DMS 273 (cell line): ENCODE measurements at regions not wholly inside any gene's neighbourhood (a gene's known extent, or its start where the extent isn't known, plus 50 kb on each side); places are given as distances from the start of the nearest gene placed in this dataset.
"Not testable (repeated sequence)": the region's sequence is repeated elsewhere in the genome, so short reads cannot be mapped to it uniquely, and the experiment has no call there.

Experiments
- DNase-seq: peaks from one replicate; lab custom pipeline; 2025; ENCODE audit not compliant: unreplicated experiment; lab: John Stamatoyannopoulos, UW

DNA sequence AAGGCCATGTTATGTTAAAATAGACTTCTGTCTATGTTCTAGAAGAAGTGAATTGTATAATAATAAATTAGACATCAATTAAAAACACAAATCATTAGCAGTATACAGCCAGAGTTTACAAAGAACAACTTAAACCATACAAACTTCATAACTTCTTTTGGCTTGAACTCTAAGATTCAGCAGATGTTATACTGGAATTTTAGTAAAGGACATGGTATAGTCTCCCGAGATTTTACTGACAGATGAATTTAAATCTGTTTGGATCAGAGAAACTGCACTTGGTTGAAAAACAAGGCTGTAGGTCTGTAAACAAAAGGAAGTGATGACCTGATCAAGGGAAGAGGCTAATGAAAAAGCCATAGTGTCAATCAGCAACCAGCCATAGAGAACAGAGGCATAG is 132.6 kb upstream of the TBX18 start:
- no peak for DNase-seq

DNA sequence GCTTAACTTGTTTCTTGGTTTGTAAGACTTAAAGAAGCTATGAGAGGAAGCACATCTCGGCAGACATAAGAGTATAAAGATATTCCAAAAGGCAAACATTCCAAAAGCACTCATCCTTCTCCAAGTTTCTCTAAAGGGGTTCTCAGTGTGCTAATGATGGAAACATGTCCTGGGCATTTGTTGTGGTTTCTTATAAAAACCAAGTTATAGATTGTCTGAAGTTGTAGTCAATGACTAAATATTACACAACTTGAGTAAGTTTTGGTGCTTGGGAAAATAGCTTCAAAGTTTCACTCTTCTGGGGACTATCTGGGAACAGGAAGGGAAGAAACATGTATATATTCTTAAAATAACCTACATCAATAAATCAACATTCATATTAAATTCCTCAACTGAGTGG is 128.3 kb upstream of the TBX18 start:
- no peak for DNase-seq

DNA sequence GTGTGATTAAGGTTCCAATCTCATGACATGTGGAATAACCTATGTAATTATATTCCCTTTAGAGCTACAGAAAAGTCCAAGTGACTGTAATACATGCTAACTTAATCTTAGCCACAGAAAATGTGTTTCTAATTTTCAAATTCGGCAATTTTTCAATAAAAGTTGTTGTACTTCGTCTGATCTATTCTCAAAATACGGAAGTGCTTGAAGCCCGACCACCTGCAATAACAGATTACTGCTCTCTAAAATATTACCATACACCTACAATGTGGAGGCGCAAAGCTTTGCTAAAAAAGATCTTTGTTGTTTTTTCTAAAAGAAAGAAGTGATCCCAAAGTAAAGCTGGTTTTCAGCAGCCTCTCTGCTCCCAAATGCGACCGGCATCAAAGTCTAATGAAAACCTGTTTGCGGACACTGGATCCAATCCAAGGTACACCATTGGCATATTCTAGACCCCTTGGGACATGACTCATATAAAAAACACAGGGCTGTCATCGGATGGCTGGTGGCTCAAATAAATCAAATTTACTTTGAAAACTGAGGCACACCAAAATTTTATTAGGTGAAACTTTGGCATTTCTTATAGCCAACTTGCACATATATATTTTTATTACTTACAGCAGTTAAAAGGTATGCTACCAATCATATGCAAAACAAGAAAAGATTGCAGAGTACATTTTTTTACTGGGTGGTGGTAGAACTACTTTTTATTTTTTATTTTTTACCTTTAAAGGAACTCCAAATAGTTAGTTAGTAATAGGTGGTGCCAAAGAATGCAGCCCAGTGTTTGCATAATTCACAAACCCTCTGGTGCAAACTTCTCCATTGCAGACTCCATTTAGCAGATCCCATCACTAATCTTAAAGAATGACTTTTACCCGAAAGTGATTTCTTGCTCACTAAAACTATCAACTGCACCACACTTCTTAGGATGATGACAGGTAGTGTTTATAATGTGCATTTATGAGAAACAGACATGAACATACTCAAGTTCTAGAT is 118.7 kb upstream of the TBX18 start:
- peak; percentile 2 for DNase-seq

DNA sequence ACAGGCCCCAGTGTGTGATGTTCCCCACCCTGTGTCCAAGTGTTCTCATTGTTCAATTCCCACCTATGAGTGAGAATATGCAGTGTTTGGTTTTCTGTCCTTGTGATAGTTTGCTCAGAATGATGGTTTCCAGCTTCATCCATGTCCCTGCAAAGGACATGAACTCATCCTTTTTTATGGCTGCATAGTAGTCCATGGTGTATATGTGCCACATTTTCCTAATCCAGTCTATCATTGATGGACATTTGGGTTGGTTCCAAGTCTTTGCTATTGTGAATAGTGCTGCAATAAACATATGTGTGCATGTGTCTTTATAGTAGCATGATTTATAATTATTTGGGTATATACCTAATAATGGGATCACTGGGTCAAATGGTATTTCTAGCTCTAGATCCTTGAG is 115.0 kb upstream of the TBX18 start:
- not testable (repeated sequence) for DNase-seq

DNA sequence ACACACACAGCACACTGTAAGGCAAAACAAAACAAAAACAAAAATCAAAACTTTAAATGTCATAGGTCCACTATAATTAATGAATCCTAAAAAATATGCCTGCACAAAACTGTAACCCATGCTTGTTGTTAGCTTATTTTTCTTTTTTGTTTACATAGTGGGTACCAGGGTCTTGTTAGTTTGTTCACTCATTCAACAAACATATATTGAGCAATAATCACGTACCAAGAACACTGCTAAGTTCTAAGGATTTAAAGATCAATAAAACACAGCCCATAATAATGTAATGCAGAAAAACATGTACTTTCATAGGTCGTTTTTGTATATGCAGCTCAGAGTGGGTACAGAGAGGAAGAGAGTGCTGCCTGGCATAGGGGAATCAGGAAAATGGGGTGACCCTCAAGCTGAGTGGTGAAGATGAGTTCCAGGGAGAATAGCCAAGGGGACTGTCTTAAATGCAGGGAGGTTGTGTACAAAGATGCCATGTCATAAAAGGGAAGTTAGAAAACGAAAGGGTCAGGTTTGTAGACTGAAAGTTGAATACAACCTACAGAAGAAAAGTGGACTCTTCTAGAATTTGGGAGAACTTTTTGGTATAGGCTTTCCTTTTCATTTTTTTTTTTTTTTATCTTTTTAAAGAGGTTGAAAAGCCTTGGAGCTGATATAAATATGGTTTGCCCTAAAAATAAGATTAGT is 113.3 kb upstream of the TBX18 start:
- no peak for DNase-seq

DNA sequence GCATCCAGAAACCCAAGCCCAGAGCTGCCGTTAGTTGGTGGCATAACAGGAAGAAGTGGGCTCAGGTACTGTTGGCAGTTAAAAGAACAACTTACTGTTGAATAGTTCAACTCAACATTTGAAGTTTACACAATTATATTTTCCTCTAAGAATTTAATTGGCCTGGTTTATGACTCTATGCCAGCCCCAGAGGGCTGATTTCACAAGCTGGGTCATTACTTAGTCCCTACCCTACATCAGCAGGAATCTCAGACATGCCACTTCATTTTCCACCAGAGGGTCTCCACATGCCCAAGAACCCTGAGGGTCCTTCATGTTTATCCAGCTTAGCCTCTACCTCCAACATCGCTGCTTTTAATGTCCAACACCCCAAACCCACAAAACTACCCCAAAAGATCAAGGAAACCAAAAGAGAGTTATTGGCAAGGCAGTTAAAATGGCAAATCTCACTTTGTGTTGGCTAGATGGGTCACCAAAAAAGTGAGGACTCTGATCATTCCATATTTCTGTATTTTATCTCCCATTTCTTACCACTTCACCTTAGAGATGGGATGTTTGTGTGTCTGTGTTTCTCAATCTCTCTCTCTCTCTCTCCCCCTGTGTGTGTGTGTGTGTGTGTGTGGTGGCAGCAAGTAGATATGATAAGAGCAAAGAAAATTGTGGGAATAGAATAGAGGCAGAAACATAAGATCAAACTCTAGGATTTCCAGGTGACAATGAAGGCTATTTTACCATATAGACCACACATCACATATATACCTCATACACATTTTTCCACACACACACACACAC is 112.5 kb upstream of the TBX18 start:
- no peak for DNase-seq

DNA sequence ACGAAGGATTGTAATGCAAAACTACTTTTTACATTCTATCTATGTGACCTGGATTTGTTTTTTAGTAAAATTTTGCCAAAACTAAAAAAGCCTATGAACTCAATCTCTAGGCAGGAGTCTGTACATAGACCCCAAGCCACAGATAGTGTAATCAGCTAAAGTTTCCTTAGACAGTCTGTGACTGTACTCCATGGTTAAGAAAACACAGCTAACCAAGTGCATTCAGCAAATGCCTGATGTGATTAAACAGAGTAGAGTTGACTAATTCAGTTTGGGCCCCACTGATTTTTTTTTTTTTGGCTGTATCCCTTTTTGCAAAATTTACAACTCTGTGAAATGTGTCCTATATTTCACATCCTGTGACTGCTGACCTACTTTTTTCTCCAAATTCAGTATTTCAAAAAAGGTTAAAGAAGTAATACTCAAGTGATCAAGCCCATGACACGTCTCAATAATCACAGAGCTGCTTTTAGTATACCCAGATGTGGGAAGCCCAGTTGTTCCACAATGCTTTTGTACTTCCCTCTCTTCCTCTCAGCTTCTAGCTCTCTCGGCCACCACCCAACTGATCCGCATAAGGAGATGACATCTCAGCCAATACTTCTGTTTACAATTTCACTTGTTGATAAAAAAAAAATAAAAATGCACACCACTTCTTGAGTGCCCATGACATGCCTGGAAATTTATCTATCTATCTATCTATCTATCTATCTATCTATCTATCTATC is 108.8 kb upstream of the TBX18 start:
- DNase-seq: no peak

DNA sequence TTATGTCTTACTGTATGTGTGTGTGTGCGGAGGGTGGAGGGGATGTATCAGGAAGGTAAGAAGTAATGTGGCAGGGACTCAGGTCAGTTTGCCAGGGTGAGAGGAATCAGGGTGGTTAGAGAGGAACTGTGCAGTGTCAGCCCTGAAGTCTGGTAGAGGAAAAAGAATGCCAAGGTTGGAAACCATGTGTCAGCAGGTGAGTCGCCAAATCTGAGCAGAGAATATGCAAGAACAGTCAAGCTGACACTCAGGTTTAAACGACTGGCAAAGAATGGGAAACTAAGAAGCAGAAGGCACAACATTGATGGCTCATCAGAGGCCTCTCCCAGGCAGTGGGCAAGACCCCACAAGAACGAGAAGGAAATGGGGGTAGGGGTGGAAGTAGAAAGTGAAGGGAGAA is 107.5 kb upstream of the TBX18 start:
- DNase-seq: no peak

DNA sequence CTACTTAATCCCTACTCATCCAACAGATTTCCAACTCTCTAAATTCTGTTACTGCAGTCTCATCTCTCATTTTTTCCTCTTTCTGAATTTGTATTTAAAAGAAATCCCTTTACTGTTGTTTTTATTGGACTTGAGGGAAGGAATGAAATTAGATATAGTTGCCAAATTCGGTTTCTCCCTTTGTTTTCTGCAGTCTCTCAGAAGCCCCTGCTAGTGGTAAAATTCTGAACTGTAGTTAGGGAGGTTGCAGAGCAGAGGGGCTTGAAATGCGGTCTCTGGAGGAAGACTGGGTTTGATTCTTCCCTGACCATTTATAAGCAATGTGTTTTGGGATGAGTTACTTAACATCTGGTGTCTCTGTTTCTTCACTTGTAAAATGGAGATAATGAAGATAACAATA is 106.3 kb upstream of the TBX18 start:
- no peak for DNase-seq

DNA sequence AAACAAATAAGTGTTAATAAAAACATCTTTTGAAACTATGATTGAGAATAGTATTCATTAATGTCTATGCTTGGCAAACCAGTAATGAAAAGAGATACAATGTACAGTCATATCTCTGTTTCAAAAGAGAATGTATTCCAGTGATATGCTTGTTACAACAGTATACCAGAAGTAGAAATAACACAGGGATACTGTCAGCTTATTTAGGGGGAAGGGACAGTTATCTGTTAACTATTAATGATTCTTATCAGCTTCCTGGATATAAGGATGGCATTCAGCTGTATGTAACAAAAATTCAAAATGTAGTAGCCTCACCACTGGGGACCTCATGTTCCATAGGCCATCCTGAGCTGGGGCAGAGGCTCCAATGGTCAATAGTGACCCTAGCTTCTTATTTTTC is 103.8 kb upstream of the TBX18 start:
- no peak for DNase-seq

DNA sequence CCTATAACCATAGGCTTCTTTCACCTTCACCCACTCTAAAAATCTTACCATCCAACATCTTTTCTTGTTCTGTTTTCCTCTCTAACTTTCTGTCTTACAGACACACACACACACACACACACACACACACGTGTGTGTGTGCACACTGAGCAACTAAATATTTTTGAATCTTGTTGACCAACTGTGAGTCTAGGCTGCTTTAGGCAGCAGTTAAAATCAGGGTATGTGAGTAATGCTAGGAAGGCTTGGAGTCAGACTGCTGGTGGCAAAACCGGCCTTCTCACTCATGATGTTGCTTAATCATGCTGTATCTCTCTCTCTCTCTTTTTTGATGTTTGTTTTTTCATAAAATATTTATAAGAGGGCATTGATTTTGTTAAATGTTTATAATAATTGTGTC is 103.1 kb upstream of the TBX18 start:
- DNase-seq: no peak

DNA sequence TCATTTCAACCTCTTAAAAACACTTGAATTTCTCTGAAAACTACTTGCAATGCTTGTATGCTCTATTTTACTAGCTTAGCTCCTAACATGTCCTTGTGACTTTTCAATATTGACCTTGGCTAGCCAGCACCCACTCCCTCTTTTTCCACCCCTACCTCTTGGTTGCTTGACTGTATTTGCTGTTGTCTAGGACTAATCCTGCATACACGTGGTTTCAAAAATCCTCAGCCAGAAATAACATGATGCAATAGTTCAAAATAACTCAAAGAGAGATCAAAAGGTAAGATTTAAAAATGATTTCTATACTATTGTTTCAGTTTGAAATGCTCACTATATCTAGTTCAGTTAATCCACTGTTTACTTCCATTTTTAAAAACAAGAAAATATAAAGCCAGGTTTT is 102.3 kb upstream of the TBX18 start:
- no peak for DNase-seq

DNA sequence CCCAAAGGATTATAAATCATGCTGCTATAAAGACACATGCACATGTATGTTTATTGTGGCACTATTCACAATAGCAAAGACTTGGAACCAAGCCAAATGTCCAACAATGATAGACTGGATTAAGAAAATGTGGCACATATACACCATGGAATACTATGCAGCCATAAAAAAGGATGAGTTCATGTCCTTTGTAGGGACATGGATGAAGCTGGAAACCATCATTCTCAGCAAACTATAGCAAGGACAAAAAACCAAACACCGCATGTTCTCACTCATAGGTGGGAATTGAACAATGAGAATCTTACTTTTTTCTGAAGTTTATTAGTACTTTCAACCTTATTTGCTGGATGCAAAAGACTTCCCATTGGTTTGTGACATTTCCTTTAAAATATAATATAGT is 101.0 kb upstream of the TBX18 start:
- DNase-seq: not testable (repeated sequence)

DNA sequence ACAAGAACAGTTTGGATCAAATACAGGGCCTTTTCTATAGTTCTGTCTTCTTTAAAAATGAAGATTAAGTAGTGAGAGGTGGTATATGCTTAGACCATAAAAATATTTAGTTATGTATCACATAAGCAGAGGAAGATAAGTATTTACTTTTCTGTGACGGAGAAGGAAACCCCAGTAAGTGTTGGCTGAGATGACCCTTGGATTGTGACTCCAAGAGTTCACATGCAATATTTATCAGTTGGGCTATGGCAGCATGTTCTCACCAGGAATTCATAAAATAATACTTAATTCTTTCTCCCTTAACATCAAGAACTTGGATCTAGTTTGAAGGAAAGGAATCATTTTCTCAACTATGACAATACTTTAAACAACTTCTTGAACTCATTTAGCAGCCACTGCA is 98.4 kb upstream of the TBX18 start:
- DNase-seq: no peak

DNA sequence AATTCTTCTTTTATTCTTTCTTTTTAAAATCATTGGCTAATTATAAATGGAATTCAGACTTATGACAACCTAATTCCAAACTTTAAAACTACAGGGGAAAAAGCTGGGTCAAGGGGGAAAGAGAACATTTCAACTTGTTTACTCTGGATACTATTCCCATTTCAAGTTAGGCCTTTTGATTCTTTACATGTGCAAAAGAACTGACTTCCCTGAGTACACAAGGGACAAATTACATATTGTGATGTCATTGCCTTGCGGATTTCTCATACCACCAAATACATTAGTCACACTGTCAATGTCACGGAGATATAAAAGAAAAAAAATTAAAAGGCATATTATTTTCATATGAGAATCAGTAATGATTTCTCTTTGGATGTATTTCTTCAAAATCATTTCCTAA is 96.5 kb upstream of the TBX18 start:
- no peak for DNase-seq

DNA sequence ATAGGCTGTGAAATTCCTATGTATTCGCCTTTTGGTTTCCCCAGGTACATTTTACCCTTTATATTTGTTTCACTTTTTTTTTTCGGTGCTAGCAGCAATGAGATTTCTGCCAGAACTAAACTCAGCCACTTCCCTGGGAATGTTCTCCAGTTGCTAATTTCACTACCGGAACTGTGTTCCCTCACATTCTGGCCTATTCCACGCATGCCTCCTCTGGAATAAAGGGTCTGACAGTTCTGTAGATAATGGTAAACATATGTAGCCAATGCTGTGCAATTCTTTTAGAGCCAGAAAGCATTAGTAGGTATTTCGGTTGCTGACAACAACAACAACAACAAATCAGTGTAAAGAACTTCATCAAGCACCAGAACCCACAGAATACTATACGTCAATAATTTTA is 96.1 kb upstream of the TBX18 start:
- DNase-seq: no peak

DNA sequence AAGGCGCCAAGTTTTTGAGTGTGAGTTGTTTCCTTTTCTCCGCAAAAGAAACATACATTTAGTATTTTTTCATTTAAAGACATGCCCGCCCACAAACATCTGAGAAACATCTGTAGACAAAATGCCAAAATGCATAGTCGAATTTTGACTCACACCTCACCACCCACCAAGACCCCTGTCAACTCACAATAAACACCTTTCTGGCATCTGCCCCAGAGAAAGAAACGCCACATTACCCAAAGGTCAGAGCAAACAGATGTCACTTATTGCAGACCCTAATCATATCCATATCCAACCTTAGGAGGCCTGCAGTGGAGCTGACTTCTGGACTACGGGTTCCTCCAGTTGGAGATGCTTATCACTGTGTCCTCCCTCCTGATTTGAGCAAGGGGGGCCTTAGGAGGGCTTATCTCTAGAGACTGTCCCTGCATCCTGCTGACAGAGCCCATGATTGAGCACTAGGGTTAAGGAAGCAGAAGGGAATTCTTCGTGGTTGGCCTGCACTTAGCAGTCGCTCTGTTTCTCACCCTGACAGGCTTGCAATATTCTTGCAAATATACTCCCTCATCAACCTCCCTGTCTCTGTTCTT is 90.5 kb upstream of the TBX18 start:
- no peak for DNase-seq

DNA sequence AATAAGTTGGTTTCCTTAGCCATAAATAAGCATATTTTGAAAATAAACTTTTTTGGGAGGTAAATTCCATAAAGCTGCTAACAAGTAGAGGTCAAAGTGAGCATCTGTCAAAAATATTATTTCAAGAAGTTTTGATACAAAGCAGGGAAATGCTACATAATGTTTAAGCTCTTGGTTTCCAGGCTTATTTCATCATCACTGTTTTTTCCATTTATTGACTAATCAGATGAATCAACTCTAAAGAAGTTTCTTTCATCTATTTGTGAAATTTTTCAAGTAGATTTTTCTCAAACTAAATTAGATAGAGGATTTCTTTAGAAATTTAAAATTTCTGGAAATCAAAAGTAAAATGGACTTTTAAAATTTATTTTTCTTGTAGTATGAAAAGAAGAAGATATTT is 89.5 kb upstream of the TBX18 start:
- no peak for DNase-seq

DNA sequence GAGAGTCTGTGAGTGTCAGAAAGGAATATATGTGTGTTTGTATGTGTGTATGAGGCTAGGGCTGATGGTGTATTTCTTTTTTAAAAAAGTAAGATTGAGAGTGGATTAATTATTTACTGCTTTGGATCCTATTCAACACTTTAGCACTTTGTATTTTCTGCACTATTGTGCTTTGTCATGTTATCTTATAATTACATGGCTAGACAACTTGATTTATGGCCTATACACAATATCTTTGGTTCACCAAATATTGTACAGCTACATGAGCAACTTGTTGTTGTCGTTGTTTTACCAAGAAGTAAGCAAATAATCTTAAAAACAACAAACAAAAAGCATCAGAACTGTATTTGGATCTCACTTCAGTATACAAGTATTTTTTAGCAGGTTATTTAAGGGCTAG is 84.6 kb upstream of the TBX18 start:
- no peak for DNase-seq

DNA sequence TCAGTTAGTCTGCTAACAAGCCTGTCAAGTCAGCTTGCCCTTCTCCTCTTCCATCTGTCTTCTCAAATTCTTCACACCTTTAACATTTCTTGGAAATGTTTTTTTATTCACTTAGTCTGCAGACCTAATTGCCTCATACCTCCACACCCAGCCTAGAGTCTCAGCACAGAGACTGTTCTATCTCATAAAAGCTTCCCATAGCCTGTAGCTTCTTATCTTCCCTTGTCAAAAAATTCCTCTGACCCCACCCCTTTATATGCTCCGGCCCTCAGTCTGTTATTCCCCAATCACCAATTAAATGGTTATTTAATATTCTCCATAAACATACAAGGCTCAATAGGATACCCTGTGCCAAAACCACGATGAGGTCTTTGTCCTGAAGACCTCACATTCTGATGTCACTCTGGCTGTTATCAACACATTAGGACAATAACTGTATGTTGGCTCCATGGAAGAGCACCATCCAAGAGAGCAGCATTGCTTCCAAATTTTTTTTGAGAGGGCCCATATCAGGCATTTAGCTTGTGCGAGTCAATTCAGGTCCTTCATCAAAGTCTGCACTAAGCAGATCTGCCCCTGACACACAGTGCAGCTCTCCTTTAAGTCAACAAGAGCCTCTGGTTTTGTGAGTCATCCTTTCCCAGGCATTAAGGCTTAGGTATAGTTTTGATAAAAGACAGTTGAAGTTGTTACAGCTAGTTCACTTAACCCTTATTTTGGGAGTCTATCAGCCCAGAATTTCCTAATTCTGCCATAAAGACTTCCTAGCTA is 83.2 kb upstream of the TBX18 start:
- no peak for DNase-seq
